CD4-positive, alpha-beta T cell (primary cell): ENCODE measurements at regions not wholly inside any gene's neighbourhood (a gene's known extent, or its start where the extent isn't known, plus 50 kb on each side); places are given as distances from the start of the nearest gene placed in this dataset.

ENCODE experiments used
- ATAC-seq: fragments of 200-7000 bp; cut with Tn5 transposase; one replicate; pipeline ENCODE4 v1.10.0; 2022; ENCODE audit warnings: mild to moderate bottlenecking; ENCODE audit not compliant: poor library complexity
- CTCF ChIA-PET: fragments of 350-600 bp; sonication (Branson Sonifier 250); formaldehyde crosslinking; loops from one replicate; lab custom pipeline; 2021; ENCODE audit warnings: antibody characterized with exemption, inconsistent platforms; lab: Charles Lee
- POLR2A ChIA-PET: fragments of 350-600 bp; sonication (Branson Sonifier 250); formaldehyde crosslinking; loops from one replicate; lab custom pipeline; 2021; ENCODE audit warnings: antibody characterized with exemption, inconsistent platforms; lab: Charles Lee
- DNase-seq, 14 experiments: peaks; one replicate each; pipeline ENCODE4 v3.0.0-alpha.2; 2013 to 2020; ENCODE audit warnings: mixed read lengths in 2 of 14
- H3K27ac ChIP-seq, 2 donors: one replicate each; pipeline versions ENCODE4 v1.5.1 to v1.7.0; 2013; ENCODE audit warnings: low read length in 2 of 2, low read depth in 1 of 2, mild to moderate bottlenecking in 1 of 2
- H3K27me3 ChIP-seq, 2 experiments: 1 replicate in 1 of 2; 2 replicates in 1 of 2; pipeline versions ENCODE4 v1.6.1 to v1.7.0; 2013; ENCODE audit warnings: low read length in 2 of 2, control low read depth in 1 of 2, mild to moderate bottlenecking in 1 of 2, moderate library complexity in 1 of 2; ENCODE audit not compliant: insufficient read depth in 2 of 2, control insufficient read depth in 1 of 2
- H3K36me3 ChIP-seq: one replicate; pipeline ENCODE4 v1.6.1; 2013; ENCODE audit warnings: low read length, control low read depth; ENCODE audit not compliant: insufficient read depth
- H3K4me1 ChIP-seq: one replicate; pipeline ENCODE4 v1.6.1; 2013; ENCODE audit warnings: low read length, control low read depth; ENCODE audit not compliant: insufficient read depth
- H3K4me3 ChIP-seq: one replicate; pipeline ENCODE4 v1.5.1; 2013; ENCODE audit warnings: mild to moderate bottlenecking, low read length, moderate library complexity
- H3K9me3 ChIP-seq, 2 experiments: 1 replicate in 1 of 2; 2 replicates in 1 of 2; pipeline versions ENCODE4 v1.6.1 to v1.7.0; 2013; ENCODE audit warnings: low read length in 2 of 2, mild to moderate bottlenecking in 2 of 2, control low read depth in 1 of 2, moderate library complexity in 1 of 2; ENCODE audit not compliant: control insufficient read depth in 1 of 2, insufficient read depth in 1 of 2
- H3K27ac Mint-ChIP-seq: one replicate; pipeline ENCODE4 v1.8.0; 2020; ENCODE audit warnings: mixed read lengths
- H3K27me3 Mint-ChIP-seq: one replicate; pipeline ENCODE4 v1.8.0; 2021; ENCODE audit warnings: mixed read lengths
- H3K36me3 Mint-ChIP-seq: one replicate; pipeline ENCODE4 v1.8.0; 2021; ENCODE audit warnings: low read depth, mixed read lengths
- H3K4me1 Mint-ChIP-seq: one replicate; pipeline ENCODE4 v1.8.0; 2021; ENCODE audit warnings: low read depth, mixed read lengths
- H3K4me3 Mint-ChIP-seq: one replicate; pipeline ENCODE4 v1.8.0; 2020; ENCODE audit warnings: mild to moderate bottlenecking, mixed read lengths
- H3K9me3 Mint-ChIP-seq: one replicate; pipeline ENCODE4 v1.8.0; 2020; ENCODE audit warnings: mixed read lengths
- CTCF ChIP-seq: fragments of 200-600 bp; IDR thresholded peaks from one replicate; pipeline ENCODE4 v1.8.0; 2022; ENCODE audit warnings: antibody characterized with exemption, mild to moderate bottlenecking
- intact Hi-C, 2 experiments: fragments of 100-400 bp; cut with DNase I in 1 of 2; cut with micrococcal nuclease in 1 of 2; formaldehyde crosslinking; loops; one replicate each; pipeline versions ENCODE4 v1.15.1 to v1.9.0; 2023 to 2025; cut with DNase I, micrococcal nuclease

GRCh38 chr15:26045516-26045915 is 182.4 kb upstream of the ATP10A start:
- Histone ChIP-seq H3K9me3 (peaks cover 0 to 8% of the 10 kb centered on the region in 2 experiments), H3K4me3 (no peak overlapping the region), H3K27me3 (no peaks in the 10 kb centered on the region), H3K36me3 (no peaks in the 10 kb centered on the region), H3K4me1 (no peaks in the 10 kb centered on the region), H3K27ac (no peak overlapping the region)
- TF ChIP-seq CTCF: no peak
- Mint-ChIP-seq H3K4me1 (no peaks in the 10 kb centered on the region), H3K27me3 (peaks cover 26% of the 10 kb centered on the region), H3K27ac (no peak overlapping the region), H3K4me3 (no peak overlapping the region), H3K36me3 (no peaks in the 10 kb centered on the region), H3K9me3 (no peaks in the 10 kb centered on the region)
- POLR2A ChIA-PET: no interaction called here
- ATAC-seq (no peak), DNase-seq (no peak)
- CTCF ChIA-PET: no interaction called here
- intact Hi-C loops: no loop called here

- CTCF ChIA-PET: no interaction called here
- H3K9me3 ChIP-seq: peaks cover 0 to 8% of the 10 kb centered on the region in 2 experiments
- no peaks in the 10 kb centered on the region for H3K36me3 Mint-ChIP-seq
- H3K4me1 Mint-ChIP-seq: no peaks in the 10 kb centered on the region
- no peaks in the 10 kb centered on the region for H3K9me3 Mint-ChIP-seq
- H3K27ac ChIP-seq: no peak overlapping the region
- H3K4me3 ChIP-seq: no peak overlapping the region
- no peak overlapping the region for H3K27ac Mint-ChIP-seq
- no peak overlapping the region for H3K4me3 Mint-ChIP-seq
- no peaks in the 10 kb centered on the region for H3K4me1 ChIP-seq
- no peak for TF ChIP-seq CTCF
- POLR2A ChIA-PET: no interaction called here
- ATAC-seq: no peak
- no peaks in the 10 kb centered on the region for H3K27me3 ChIP-seq
- DNase-seq: no peak
- intact Hi-C loops: no loop called here
- H3K27me3 Mint-ChIP-seq: peaks cover 42% of the 10 kb centered on the region
- H3K36me3 ChIP-seq: no peaks in the 10 kb centered on the region
Observed at GRCh38 chr15:26043018-26043417, 179.9 kb upstream of the ATP10A start.

- H3K27ac Mint-ChIP-seq: no peak overlapping the region
- POLR2A ChIA-PET: no interaction called here
- no peaks in the 10 kb centered on the region for H3K4me1 ChIP-seq
- no peak for TF ChIP-seq CTCF
- H3K4me3 ChIP-seq: no peak overlapping the region
- no peaks in the 10 kb centered on the region for H3K4me1 Mint-ChIP-seq
- no peak overlapping the region for H3K4me3 Mint-ChIP-seq
- ATAC-seq (no peak), DNase-seq (no peak)
- no peaks in the 10 kb centered on the region for H3K36me3 ChIP-seq
- H3K36me3 Mint-ChIP-seq: no peaks in the 10 kb centered on the region
- H3K9me3 ChIP-seq: no peaks in the 10 kb centered on the region
- intact Hi-C loops: no loop called here
- peaks cover 44% of the 10 kb centered on the region for H3K27me3 Mint-ChIP-seq
- H3K9me3 Mint-ChIP-seq: no peaks in the 10 kb centered on the region
- no peaks in the 10 kb centered on the region for H3K27me3 ChIP-seq
- CTCF ChIA-PET: no interaction called here
- H3K27ac ChIP-seq: no peak overlapping the region
Observed at GRCh38 chr15:26038693-26039092, 175.6 kb upstream of the ATP10A start.
